GM12878 (cell line): ENCODE measurements at regions not wholly inside any gene's neighbourhood (a gene's known extent, or its start where the extent isn't known, plus 50 kb on each side); places are given as distances from the start of the nearest gene placed in this dataset.

Source experiments
- ATAC-seq: fragments of 200-7000 bp; cut with Tn5 transposase; 3 replicates; pipeline ENCODE4 v1.9.1; 2020; ENCODE audit warnings: mild to moderate bottlenecking, moderate library complexity
- BruUV-seq: library from RNA; stranded (reverse); fragments of 400-500 nt; replicated peaks from 2 replicates; lab custom pipeline; 2021; lab: Mats Ljungman, UMichigan
- CTCF ChIA-PET: fragments of 300-600 bp; sonication (Branson Sonifier 250); formaldehyde crosslinking; extraction: SDS; loops from one replicate; lab custom pipeline; 2021; ENCODE audit warnings: inconsistent platforms; lab: Yijun Ruan, JAX
- POLR2A ChIA-PET: fragments of 350-600 bp; formaldehyde crosslinking; extraction: SDS; loops from one replicate; lab custom pipeline; 2021; ENCODE audit warnings: inconsistent platforms; lab: Charles Lee
- RAD21 ChIA-PET: fragments of 300-600 bp; sonication (Branson Sonifier 250); formaldehyde crosslinking; loops from one replicate; lab custom pipeline; 2023; ENCODE audit warnings: antibody characterized with exemption; ENCODE audit not compliant: unreplicated experiment; lab: Charles Lee
- SMC1A ChIA-PET: fragments of 300-600 bp; sonication (Branson Sonifier 250); formaldehyde crosslinking; loops from one replicate; lab custom pipeline; 2023; ENCODE audit not compliant: unreplicated experiment, uncharacterized antibody; lab: Charles Lee
- DNase-seq: peaks from one replicate; pipeline ENCODE4 v3.0.0-alpha.2; 2011; ENCODE audit warnings: low read depth, low spot score
- FAIRE-seq: peaks from 3 replicates; lab custom pipeline; 2011; peaks lifted over from hg19 to GRCh38; lab: Jason Lieb, UNC
- H2AFZ ChIP-seq: 2 replicates; pipeline ENCODE4 v1.6.0; 2011; ENCODE audit warnings: low read depth, low read length, control low read depth; ENCODE audit not compliant: control insufficient read depth
- H3K27ac ChIP-seq: 2 replicates; pipeline ENCODE4 v1.5.1; 2011; ENCODE audit warnings: control low read depth; ENCODE audit not compliant: control insufficient read depth, insufficient read depth
- H3K27me3 ChIP-seq, 2 experiments: replicated peaks in 1 of 2; 2 replicates each; pipeline versions ENCODE4 v1.6.0 to v1.6.1; 2011; ENCODE audit warnings: low read length in 1 of 2; ENCODE audit not compliant: control insufficient read depth in 2 of 2, insufficient read depth in 2 of 2
- H3K36me3 ChIP-seq, 2 experiments: 2 replicates each; pipeline ENCODE4 v1.5.1; 2011; ENCODE audit warnings: low read length in 1 of 2; ENCODE audit not compliant: control insufficient read depth in 2 of 2, insufficient read depth in 2 of 2
- H3K4me1 ChIP-seq: 2 replicates; pipeline ENCODE4 v1.6.1; 2011; ENCODE audit warnings: mild to moderate bottlenecking, low read length, moderate library complexity, mixed read lengths; ENCODE audit not compliant: control insufficient read depth, insufficient read depth
- H3K4me2 ChIP-seq: 2 replicates; pipeline ENCODE4 v1.6.0; 2011; ENCODE audit warnings: control low read depth; ENCODE audit not compliant: control insufficient read depth, insufficient read depth
- H3K4me3 ChIP-seq: fragments of 200-600 bp; sonication (generic); 2 replicates; pipeline ENCODE4 v1.5.1; 2016
- H3K79me2 ChIP-seq: 2 replicates; pipeline ENCODE4 v1.6.0; 2011; ENCODE audit warnings: low read length; ENCODE audit not compliant: control insufficient read depth, insufficient read depth
- H3K9ac ChIP-seq: 2 replicates; pipeline ENCODE4 v1.8.0; 2011; ENCODE audit warnings: low read length, control low read depth, mixed read lengths; ENCODE audit not compliant: control insufficient read depth, insufficient read depth
- H3K9me3 ChIP-seq: replicated peaks from 3 replicates; pipeline ENCODE4 v1.5.1; 2011; ENCODE audit warnings: mild to moderate bottlenecking, low read length; ENCODE audit not compliant: control insufficient read depth, insufficient read depth
- H4K20me1 ChIP-seq: 2 replicates; pipeline ENCODE4 v1.6.0; 2011; ENCODE audit not compliant: control insufficient read depth, insufficient read depth
- BMI1 ChIP-seq: fragments of 450-650 bp; IDR thresholded peaks from 2 replicates; pipeline ENCODE4 v1.6.1; 2016; ENCODE audit warnings: mild to moderate bottlenecking, moderate library complexity, borderline replicate concordance
- CHD4 ChIP-seq: fragments of 200-600 bp; sonication (generic); IDR thresholded peaks from 2 replicates; pipeline ENCODE4 v1.6.1; 2016; ENCODE audit warnings: mild to moderate bottlenecking
- FOS ChIP-seq: IDR thresholded peaks from 3 replicates; pipeline ENCODE4 v1.6.1; 2011; ENCODE audit warnings: borderline replicate concordance; ENCODE audit not compliant: insufficient read length; ENCODE audit errors: extremely low read depth
- GABPA ChIP-seq: IDR thresholded peaks from 2 replicates; pipeline ENCODE4 v1.6.1; 2014; ENCODE audit warnings: antibody characterized with exemption, low read depth, mild to moderate bottlenecking, inconsistent platforms
- IKZF1 ChIP-seq: fragments of 450-650 bp; conservative IDR thresholded peaks from 2 replicates; pipeline ENCODE4 v1.6.1; 2017; ENCODE audit warnings: antibody characterized with exemption, mild to moderate bottlenecking
- IKZF2 ChIP-seq, 2 experiments: fragments of 450-650 bp; IDR thresholded peaks; 2 replicates each; pipeline ENCODE4 v1.6.1; 2017; ENCODE audit warnings: mild to moderate bottlenecking in 2 of 2, moderate library complexity in 2 of 2
- NBN ChIP-seq: fragments of 450-650 bp; IDR thresholded peaks from 2 replicates; pipeline ENCODE4 v1.6.1; 2016
- POLR2AphosphoS5 ChIP-seq: IDR thresholded peaks from 2 replicates; pipeline ENCODE4 v1.6.1; 2011; ENCODE audit warnings: mild to moderate bottlenecking, low read length, inconsistent platforms
- POU2F2 ChIP-seq: IDR thresholded peaks from 3 replicates; pipeline ENCODE4 v1.6.1; 2011; ENCODE audit warnings: low read depth, mild to moderate bottlenecking, low read length, borderline replicate concordance
- SP1 ChIP-seq: IDR thresholded peaks from one replicate; pipeline ENCODE4 v1.6.1; 2011; ENCODE audit warnings: low read depth, low read length
- ZNF592 ChIP-seq: fragments of 450-650 bp; IDR thresholded peaks from 2 replicates; pipeline ENCODE4 v1.6.1; 2017; ENCODE audit warnings: mild to moderate bottlenecking, moderate library complexity
- WGBS: methylation state at CpG from one replicate; pipeline ENCODE4 v1.1.6; 2016; ENCODE audit warnings: low lambda C conversion rate; ENCODE audit not compliant: insufficient replicate concordance, insufficient coverage; ENCODE audit errors: missing lambda C conversion rate; 5-methylcytosine and 5-hydroxymethylcytosine counted together
- in situ Hi-C: fragments of 300-500 bp; cut with MboI; formaldehyde crosslinking; loops from 9 replicates; pipeline ENCODE4 v1.14.3; 2018; ENCODE audit warnings: mixed read lengths
- intact Hi-C: fragments of 100-400 bp; cut with micrococcal nuclease; formaldehyde crosslinking; loops from one replicate; pipeline ENCODE4 v1.14.2; 2022; ENCODE audit not compliant: unreplicated experiment
- TF ChIP-seq, protein P1 (sequence below): fragments of 450-650 bp; IDR thresholded peaks from 2 replicates; pipeline ENCODE4 v1.6.1; 2014; ENCODE audit warnings: mild to moderate bottlenecking
- TF ChIP-seq, protein P2 (sequence below): fragments of 450-650 bp; IDR thresholded peaks from 2 replicates; pipeline ENCODE4 v1.6.1; 2018; ENCODE audit warnings: mild to moderate bottlenecking, low read depth, moderate library complexity; ENCODE audit not compliant: partially characterized antibody
- TF ChIP-seq, protein P3 (sequence below): fragments of 450-650 bp; IDR thresholded peaks from 2 replicates; pipeline ENCODE4 v1.6.1; 2017; ENCODE audit warnings: antibody characterized with exemption, mild to moderate bottlenecking, moderate library complexity

DNA sequence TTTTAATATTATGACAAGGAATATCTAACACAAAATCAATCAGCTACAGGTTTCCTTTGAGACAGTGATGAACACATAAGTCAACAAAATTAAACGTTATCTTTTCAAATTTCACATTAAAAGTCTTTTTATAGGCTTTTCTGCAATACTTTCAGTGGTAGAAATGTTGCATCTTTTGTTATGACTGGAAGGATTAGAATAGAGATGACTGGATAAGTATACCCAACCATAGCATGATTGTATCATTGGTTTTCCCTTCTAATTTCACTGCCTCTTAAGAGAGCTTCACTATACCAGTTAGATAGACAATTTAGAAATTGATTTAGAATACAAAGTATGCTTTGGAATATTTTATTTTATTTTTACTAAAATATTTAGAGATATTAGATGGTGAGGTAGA, 273.9 kb downstream of the PHF14 start (continued):
- TF ChIP-seq ZNF592 (no peak), GABPA (no peak), POLR2AphosphoS5 (no peak)
- TF ChIP-seq, all 136 proteins: peak for 0

DNA sequence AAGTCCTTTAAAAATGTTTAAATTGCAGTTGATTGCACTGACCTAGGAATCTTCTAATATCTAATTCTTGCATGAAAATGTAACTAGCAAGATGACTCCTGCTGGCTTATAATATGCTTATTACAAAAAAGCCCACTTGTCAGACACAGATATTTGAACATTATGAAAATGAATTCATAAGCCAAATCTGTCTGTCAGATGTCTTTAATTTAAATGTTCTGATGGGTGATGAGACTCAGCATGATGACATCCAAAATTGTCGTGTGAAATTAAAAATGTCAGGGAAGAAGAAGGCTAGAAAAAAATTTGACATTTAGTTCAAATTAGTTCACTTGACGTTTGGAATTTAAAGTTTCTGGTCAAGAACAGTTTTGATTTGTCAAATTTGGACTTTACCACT, 277.8 kb downstream of the PHF14 start:
- WGBS, result 17% methylated on average over 2 of the region's 2 CpGs
- H3K27me3 ChIP-seq, result no peaks in the 10 kb centered on the region; a peak in 1 of 4 replicates
- POLR2A ChIA-PET, result no interaction called here
- no peaks in the 10 kb centered on the region; the same call in 1 of the 2 replicates for H3K4me1 ChIP-seq
- H3K9ac ChIP-seq, result no peak overlapping the region
- no peak overlapping the region for H2AFZ ChIP-seq
- H4K20me1 ChIP-seq, result no peaks in the 10 kb centered on the region
- no peaks in the 10 kb centered on the region for H3K36me3 ChIP-seq
- no peak for DNase-seq
- no peak for FAIRE-seq
- no peak overlapping the region for H3K27ac ChIP-seq
- H3K4me2 ChIP-seq, result no peak overlapping the region
- H3K4me3 ChIP-seq, result no peak overlapping the region
- no peaks in the 10 kb centered on the region for H3K9me3 ChIP-seq
- H3K79me2 ChIP-seq, result no peaks in the 10 kb centered on the region
- CTCF ChIA-PET, result no interaction called here
- no TSS peak for BruUV-seq
- RAD21 ChIA-PET, result no interaction called here
- SMC1A ChIA-PET, result no interaction called here
- in situ Hi-C loops, result no loop called here
- intact Hi-C loops, result no loop called here
- ATAC-seq, result no peak
- TF ChIP-seq NBN (no peak), BMI1 (no peak), SP1 (no peak), POU2F2 (no peak), IKZF2 (IDR thresholded peaks at IDR 0.05) (no peak), IKZF1 (no peak), CHD4 (no peak), FOS (no peak)
- TF ChIP-seq, protein P1, sequence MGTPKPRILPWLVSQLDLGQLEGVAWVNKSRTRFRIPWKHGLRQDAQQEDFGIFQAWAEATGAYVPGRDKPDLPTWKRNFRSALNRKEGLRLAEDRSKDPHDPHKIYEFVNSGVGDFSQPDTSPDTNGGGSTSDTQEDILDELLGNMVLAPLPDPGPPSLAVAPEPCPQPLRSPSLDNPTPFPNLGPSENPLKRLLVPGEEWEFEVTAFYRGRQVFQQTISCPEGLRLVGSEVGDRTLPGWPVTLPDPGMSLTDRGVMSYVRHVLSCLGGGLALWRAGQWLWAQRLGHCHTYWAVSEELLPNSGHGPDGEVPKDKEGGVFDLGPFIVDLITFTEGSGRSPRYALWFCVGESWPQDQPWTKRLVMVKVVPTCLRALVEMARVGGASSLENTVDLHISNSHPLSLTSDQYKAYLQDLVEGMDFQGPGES, result no peak
- TF ChIP-seq, protein P2, sequence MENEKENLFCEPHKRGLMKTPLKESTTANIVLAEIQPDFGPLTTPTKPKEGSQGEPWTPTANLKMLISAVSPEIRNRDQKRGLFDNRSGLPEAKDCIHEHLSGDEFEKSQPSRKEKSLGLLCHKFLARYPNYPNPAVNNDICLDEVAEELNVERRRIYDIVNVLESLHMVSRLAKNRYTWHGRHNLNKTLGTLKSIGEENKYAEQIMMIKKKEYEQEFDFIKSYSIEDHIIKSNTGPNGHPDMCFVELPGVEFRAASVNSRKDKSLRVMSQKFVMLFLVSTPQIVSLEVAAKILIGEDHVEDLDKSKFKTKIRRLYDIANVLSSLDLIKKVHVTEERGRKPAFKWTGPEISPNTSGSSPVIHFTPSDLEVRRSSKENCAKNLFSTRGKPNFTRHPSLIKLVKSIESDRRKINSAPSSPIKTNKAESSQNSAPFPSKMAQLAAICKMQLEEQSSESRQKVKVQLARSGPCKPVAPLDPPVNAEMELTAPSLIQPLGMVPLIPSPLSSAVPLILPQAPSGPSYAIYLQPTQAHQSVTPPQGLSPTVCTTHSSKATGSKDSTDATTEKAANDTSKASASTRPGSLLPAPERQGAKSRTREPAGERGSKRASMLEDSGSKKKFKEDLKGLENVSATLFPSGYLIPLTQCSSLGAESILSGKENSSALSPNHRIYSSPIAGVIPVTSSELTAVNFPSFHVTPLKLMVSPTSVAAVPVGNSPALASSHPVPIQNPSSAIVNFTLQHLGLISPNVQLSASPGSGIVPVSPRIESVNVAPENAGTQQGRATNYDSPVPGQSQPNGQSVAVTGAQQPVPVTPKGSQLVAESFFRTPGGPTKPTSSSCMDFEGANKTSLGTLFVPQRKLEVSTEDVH, result no peak
- TF ChIP-seq, protein P3, sequence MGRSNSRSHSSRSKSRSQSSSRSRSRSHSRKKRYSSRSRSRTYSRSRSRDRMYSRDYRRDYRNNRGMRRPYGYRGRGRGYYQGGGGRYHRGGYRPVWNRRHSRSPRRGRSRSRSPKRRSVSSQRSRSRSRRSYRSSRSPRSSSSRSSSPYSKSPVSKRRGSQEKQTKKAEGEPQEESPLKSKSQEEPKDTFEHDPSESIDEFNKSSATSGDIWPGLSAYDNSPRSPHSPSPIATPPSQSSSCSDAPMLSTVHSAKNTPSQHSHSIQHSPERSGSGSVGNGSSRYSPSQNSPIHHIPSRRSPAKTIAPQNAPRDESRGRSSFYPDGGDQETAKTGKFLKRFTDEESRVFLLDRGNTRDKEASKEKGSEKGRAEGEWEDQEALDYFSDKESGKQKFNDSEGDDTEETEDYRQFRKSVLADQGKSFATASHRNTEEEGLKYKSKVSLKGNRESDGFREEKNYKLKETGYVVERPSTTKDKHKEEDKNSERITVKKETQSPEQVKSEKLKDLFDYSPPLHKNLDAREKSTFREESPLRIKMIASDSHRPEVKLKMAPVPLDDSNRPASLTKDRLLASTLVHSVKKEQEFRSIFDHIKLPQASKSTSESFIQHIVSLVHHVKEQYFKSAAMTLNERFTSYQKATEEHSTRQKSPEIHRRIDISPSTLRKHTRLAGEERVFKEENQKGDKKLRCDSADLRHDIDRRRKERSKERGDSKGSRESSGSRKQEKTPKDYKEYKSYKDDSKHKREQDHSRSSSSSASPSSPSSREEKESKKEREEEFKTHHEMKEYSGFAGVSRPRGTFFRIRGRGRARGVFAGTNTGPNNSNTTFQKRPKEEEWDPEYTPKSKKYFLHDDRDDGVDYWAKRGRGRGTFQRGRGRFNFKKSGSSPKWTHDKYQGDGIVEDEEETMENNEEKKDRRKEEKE, result no peak
